SH-SY5Y (cell line): ENCODE measurements at regions not wholly inside any gene's neighbourhood (a gene's known extent, or its start where the extent isn't known, plus 50 kb on each side); places are given as distances from the start of the nearest gene placed in this dataset.

Source experiments
- GATA2 ChIP-seq: IDR thresholded peaks from 2 replicates; pipeline ENCODE4 v1.6.1; 2011; ENCODE audit warnings: mild to moderate bottlenecking, low read depth, low read length
- GATA3 ChIP-seq: IDR thresholded peaks from 2 replicates; pipeline ENCODE4 v1.6.1; 2011; ENCODE audit warnings: low read depth, mild to moderate bottlenecking, low read length, moderate library complexity

DNA sequence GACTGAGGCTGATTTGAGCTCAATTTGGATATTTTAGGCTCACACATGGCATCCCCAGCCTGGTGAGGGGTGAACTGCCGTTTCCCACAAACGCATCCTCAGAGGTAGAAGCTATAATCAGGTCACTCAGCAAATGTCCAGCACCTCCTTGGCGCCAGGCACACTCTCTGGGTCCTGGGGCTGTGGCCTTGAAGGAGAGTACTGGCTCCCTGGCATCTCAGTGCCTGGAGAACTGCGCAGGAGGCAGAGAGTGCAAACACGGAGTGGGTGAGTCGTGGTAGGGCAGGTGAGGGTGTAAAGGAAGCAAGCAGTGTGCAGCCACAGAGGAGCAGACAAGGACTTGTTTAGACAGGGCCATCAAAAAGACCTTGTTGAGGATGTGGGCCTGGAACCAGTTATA is 224.0 kb upstream of the ZNF32 start:
- TF ChIP-seq GATA2 (no peak), GATA3 (no peak)
